ENCODE measurements at regions not wholly inside any gene's neighbourhood (a gene's known extent, or its start where the extent isn't known, plus 50 kb on each side); places are given as distances from the start of the nearest gene placed in this dataset.
A peak's percentile ranks its signal among the peaks of the same experiment; 100 is the strongest.
"Not testable (repeated sequence)": the region's sequence is repeated elsewhere in the genome, so short reads cannot be mapped to it uniquely, and the experiment has no call there.

DNA sequence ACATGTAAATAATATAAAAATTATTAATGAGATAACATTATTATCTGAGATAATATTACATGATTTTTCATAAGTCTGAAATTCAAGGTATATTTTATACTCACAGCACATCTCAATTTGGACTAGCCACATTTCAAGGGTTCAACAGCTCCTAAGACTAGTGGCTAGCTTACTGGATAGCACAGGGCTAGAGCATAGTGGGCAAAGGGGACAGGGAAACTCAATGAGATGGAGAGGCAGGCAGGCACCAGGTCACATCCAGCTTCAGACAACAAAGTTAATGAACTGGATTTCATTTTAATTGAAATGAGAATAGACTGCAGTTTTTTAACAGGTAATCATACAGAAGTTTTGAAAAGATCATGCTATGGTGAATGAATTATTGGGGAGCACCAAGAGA, 137.4 kb downstream of the NBPF8 start:
- not testable (repeated sequence) for DNase-seq

DNA sequence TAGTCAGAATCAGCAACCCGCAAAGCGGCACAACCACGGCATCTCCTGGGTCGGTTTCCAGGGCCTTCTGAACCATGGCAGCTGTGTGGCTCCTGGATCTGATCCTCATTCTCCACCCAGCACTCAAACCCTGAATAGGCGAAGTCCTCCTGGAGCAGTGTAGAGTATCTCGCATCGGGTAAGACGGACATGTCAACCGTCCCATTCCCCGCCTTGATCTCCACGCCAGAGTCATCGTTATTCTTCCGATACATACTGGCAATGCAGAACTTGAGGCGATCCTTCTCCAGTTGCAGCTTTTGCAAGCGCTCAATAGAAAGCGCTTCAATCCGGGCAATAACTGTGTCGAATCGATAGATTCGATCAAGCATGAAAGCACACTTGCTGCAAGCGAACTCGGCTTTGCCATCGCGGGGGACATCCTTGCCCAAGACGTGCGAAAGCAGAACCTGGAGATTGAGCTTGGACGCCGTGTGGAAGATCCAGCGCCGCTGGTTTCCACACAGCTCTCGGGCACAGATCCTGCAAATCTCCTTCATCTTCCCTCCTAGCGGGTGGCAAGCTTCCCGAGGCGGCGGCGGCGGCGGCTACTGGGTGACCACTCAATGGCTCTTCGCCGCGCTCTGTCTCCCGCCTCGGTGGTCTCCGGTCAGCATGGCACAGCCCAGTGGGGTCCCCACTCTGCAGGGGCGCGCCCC, 142.9 kb downstream of the NBPF8 start:
- not testable (repeated sequence) for DNase-seq

DNA sequence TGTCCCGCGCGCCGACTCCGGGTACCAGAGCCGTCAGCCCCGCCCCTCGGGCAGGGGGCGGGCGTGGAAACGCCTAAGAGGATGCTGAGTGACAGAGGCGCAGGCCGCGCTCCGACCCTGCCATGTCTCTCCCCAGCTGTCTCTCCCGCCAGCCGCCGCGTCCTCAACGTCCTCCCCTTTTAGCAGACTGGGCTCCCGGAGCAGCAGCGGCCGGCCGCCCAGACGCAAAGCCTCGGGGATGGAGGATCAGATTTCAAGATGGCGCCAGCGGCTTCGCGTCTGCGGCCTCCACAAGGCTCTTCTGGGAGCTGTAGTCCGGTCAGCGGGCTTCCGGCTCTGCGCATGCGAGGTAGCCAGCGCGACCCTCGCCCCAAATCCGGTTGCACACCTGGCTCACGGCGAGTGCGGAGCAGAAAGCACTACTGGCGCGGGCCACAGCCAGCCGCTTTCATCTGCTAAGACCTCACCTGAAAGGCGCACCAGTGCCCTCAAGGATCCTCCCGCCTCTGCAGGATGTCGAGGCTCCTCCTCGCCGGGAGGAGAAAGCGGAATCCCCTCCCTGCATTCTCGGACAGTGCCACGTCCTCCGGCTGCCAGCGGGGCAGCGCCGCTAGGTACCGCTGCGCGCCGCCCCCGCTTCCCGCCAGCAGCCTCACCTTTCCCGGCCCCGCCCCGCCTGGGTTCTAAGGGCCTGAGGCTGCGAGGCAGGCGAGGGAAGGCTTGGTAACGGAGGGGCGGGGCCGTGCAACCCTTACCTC, 143.6 kb downstream of the NBPF8 start:
- peak; percentile 45 for DNase-seq

DNA sequence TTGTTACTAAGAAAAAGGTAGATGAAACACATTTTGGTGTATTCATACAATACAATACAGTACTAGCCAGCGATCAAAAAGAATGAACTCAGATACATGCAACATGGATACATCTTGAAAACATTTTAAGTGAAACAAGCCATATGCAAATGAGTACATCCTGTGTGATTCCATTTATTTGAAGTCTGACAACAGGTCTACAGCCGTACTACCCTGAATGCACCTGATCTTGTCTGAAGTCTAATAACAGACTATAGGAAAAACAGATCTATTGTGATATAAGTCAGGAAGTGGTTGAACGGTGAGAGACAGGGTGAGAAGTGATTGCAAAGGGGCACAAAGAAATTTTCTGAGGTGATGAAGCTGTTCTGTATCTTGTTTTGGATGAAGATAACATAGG, 146.9 kb downstream of the NBPF8 start:
- DNase-seq: not testable (repeated sequence)

DNA sequence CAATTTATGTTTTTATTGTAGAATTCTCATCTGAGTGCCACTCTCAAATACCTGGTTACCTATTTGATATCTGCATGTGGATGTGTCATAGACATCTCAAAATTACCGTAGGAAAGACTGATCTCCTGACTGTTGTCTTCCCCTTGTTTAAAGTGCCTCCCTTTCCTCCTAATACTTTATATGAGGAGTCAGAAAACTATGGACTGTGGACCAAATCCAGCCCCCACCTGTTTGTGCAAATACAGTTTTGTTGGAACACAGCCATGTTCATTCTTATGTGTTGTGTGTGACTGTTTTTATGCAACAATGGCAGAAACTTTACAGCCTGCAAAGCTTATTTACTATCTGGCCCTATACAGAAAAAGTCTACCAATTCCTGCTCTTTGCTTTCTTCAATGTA, 150.6 kb downstream of the NBPF8 start:
- DNase-seq: not testable (repeated sequence)

DNA sequence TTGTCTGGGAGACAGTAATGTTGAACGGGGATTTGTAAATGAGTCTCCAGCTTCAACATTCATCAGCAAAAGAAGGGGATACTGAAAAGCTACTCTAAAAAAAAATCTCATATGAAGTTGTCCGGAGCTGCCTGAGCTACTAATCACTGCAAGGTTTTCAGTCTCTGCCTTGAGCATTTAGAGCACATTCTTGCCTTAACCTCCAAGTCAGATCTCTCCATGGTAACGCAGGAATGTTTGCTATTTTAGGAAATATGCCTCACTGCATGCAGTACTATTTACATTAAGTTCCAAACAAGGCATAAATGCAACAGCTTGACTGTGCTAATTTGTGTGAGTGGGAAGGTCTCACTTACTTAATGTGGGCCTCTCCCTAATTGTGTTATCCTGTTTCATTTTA, 152.8 kb downstream of the NBPF8 start:
- not testable (repeated sequence) for DNase-seq

DNA sequence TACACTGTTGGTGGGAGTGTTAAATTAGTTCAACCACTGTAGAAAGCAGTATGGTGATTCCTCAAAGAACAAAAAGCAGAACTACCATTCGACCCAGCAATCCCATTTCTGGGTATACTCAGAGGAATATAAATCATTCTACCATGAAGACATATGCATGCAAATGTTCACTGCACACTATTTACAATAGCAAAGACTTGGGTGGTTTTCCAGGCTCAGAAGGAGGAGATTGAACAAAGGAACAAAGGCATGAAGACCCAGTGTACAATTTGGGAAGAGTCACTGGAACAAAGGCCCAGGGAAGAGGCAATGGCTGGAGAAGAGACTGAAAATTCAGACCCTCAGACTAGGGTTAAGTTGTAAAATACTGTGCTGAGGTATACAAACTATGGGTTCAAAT, 148.5 kb upstream of the NBPF26 start:
- DNase-seq: not testable (repeated sequence)

DNA sequence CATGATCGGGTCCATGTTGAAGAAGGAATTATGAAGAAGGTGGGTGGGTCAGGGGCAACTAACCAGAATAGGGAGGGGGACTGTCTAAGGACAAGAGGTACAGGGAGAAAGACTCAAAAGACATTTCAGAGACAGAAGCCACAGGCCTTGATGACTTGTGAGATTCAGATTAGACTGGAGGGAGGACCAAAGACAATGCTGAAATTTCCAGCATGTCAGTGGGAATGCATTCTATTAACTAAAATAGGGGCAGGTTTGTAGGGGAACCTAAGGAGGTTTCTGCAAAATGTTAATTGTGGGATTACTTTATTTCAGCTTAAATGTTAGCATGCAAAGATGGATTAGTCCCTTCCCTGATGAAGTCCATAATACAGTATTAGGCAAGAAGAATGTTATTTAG, 141.6 kb upstream of the NBPF26 start:
- not testable (repeated sequence) for DNase-seq

DNA sequence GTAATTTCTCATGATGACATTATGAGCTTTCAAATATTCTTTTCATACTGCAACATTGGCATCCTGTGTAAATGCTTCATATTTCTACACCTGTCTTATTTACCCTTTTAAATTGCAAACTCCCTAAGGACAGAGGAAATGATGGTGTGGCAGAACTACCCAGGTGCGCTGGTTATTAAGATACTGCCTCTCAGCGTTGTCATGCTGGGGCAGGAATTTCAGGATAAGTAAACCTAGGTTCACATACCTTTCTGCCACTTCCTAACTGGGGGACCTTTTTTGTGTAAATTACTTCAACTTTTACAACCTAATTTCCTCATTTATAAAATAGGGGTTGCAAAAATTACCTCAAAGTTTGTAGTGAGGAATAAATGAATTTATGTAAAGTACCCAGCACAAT, 137.7 kb upstream of the NBPF26 start:
- DNase-seq: not testable (repeated sequence)

DNA sequence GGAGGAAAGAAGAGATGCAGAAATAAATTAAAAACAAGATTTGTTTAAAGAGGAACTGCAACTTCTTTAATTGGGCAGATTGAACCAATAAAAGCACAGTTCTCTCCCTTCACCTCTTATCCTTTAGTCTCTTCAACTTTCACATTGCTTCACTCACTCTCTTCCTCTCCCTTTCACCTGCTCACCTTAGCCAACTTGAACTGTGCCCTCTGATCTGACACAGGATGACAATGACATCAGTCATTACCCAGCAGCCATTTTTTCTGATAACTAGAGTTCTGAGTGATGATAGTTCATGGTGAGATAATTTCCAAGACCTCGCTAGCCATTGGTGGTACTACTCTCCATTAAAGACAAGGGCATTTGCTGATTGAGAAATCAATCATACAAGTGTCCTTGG, 134.9 kb upstream of the NBPF26 start:
- DNase-seq: not testable (repeated sequence)

DNA sequence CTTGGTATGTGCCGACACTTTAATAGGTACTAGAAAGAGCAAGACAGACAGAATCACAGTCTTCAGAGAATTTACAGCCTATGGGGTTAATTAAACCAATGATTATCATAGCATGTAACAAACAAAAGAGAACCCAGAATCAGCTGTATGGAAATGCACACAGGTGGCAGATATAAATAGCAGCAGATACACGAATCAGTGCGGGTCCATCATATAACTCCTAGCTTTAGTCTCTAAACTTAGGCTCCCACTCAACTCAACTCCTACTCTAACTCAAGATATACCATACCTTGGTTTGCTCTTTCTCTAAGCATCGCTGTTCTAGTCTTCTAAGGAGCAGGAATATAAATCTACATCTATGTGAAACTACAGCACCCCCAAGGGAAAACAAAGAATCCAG, 132.0 kb upstream of the NBPF26 start:
- not testable (repeated sequence) for DNase-seq

DNA sequence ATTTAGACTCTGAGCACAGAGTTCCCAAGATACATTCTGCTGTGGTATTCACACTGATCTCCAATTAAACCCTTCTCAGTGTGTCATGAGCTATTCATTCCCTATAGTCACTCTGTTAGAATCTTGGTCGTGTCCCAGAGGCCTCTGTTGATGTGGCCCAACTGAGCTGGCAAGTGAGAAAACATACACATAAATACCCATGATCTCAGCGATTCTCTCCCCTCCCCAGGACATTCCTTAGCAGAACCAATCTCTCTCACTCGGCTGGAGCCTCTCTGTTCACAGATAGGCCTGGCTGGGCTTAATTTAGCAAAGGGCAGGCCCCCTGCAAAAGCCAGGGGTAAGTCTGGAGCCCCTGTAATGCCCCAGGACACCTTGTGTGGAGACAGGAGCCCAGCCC, 130.8 kb upstream of the NBPF26 start:
- not testable (repeated sequence) for DNase-seq

DNA sequence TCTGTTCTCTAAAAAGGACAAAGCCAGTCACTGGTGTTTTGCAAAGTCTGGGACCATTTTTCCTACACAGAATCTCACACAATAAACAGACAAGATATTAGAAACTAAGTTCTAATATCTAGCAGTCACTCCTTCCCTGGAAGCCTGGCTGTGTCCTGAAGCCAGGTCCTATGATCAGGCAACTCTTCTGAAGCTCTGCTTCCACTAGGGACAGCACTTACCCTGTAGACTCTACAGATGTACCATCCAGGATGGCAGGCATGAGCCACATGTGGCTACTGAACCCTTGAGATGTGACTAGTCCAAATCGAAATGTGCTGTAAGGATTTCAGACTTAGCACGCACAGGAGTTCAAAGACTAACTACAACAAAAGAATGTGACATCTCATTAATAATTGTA, 130.1 kb upstream of the NBPF26 start:
- not testable (repeated sequence) for DNase-seq

DNA sequence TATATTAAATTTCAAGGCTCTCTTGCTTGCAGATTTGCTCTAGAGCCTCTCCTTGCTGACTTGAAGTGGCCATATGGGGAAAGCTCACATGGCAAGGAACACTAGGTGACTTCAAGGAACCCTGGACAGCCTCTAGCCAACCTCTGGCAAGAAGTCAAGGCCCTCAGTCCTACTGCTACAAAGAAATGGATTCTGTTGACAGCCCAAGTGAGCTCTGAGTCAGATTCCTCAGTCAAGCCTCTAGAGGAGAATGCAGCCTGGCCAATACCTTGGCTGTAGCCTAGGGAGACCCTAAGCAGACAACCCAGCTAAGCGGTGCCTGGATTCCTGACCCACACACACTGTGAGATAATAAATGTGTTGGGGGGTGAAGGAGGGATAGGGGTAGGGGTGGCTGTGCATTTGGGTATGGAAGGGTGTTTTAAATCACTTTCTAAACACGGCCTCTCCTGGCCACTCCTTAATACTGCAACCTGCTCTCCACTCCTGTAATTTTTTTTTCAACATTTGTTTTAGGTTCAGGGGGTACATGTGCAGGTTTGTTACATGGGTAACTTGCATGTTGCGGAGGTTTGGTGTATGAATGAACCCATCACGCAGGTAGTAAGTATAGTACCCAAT, 125.3 kb upstream of the NBPF26 start:
- DNase-seq: not testable (repeated sequence)

DNA sequence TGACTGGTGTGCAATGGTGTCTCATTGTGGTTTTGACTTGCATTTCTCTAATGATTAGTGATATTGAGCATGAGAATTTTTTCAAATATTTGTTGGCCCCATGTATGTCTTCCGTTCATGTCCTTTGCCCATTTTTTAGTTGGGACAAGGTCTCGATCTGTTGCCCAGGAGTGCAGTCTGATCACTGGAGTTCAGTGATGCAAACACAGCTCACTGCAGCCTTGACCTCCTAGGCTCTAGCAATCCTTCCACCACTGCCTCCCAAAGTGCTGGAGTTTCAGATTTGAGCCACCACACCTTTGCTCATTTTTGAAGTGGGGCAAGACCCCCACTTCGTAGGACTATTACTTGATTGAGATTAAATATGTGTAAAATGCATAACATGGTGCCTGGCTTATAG, 124.2 kb upstream of the NBPF26 start:
- not testable (repeated sequence) for DNase-seq

DNA sequence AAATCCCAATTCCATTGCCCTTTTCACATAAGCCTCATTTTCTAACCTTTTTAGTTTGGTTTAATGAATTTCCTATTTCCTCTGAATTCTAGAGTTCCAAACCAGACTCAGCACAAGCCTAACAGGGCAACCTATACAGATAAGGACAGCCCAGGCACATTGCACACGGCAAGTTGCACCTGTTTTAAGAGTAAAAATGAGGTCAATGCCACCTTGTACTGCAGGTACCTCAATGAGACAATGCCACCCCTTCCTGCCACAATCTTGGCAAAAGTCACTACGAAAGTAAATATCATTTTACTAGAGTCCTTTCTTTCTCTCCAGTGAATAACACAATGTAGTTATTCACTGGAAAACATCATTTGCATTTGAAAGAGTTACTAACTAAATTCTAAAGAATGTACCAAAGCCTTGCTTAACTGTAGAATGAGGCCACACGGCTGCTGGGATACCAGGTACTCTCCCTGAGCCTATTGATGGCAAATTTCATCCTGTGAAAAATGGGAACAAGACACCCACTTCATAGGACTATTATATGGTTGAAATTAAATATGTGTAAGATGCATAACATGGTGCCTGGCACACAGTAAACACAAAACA, 123.2 kb upstream of the NBPF26 start:
- DNase-seq: not testable (repeated sequence)

DNA sequence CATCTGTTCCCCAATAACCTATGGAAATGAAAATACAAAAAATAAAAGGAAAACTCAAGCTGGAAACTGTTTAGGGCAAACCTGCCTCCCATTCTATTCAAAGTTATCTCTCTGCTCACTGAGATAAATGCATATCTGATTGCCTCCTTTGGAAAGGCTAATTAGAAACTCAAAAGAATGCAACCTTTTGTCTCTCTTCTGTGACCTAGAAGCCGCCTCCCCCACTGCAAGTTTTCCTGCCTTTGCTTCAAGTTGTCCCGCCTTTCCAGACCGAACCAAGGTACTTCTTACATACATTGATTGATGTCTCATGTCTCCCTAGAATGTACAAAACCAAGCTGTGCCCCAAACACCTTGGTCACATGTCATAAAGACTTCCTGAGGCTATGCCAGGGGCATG, 115.9 kb upstream of the NBPF26 start:
- not testable (repeated sequence) for DNase-seq

DNA sequence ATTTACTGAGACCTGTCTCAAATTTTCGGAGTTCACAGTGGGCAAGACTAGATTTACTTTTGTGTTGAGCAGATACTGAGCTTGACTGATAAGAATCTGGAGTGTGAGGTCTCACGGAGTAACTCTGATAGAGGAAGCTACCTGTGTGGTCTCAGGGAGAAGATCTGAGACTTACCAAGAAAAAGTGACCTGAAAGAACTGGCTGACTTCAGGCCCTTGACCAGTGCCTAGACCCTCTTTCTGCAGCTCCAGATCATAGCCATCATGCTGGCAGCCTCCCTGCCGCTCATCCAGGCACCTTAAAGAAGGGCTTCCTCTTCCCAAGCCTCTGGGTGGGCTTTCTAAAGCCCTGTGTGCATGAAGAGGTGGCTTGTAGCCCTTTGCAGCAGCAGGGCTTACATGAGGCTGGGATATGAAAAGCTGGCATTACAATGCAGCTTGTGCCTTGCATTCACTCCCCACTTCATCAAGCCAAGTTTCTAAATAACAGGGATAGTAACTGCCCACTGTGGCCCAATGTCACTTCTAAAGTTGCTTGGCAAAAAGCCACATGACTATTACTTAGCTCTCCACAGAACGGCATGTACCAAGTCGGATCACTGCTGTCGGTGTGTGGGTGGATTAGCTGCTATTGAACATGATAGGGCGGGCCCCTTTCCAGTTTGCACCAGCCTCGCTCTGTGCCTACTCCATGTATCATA, 115.3 kb upstream of the NBPF26 start:
- not testable (repeated sequence) for DNase-seq

DNA sequence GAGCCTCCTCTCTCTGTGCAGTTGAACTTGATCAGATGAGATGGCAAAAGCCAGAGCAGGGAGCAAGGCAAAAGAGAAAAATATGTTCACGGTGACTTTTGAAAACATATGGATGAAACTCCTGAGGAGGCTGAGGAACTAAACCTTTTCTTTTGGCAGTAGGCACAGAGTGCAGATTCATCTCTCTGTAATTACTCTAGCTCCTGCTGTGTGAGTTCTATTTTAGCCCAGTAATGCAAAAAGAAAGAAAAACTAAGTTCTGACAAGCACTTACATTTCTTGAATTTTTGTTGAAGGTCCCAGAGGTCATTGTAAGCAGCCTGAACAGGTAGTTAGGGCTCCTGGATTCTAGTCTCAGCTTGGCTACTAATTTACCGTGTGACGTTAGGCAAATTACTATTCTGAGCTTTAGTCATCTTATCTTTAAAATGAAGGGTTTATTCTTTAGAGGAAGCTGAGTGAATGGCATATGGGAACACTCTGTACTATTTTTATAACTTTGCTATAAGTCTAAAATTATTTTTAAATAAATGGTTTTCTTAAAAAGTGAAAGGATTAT, 114.7 kb upstream of the NBPF26 start:
- not testable (repeated sequence) for DNase-seq

DNA sequence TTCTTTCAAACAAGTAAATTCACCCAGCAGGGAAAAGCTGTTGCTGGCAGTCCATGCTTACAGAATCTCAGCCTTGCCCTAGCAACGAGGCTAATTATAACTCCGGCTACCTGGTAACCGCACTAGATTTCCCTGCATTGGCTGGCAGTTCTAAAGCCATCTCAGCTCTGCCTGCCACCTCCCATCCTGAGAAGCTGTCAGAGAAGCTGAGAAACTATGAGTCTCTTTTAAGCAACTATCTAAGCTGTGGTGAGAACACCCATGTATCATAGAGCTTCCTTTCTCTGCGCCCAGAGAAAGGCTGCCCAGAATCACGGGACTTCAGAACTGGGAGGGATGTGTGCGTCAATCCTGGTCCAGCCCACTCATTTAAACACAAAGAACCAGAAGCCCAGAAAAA, 113.9 kb upstream of the NBPF26 start:
- DNase-seq: not testable (repeated sequence)

DNA sequence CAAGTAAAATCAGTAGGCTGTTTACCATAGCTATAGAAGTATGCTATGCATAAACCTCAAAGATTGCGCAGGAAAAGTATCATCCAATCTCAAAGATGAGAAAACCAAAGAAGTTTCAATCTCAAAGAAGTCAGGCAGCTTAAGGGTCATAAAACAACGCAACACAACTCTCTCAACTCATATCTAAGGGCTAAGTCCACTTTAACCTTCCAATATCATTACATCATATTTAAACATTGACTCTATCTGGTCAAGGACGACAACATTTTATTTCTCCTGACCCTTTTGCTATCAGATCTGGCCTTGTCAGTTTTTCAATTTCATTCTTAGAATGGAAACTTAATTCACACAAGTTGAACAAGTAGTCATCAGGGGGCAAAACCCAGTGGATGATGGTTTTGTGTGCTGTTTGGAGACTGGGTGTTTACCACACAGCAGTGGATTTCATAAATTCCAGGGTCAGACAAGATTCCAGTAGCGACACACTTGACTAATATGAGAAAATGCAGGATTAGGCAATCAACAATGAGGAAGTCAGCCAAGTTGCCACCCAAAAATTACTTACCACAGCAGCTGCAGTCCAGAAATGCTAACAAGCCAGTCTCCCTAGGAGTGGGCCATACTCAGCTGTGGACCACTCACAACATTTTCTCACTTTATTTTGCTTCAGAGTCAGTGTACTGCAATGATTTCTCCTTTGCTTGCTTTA, 108.7 kb upstream of the NBPF26 start:
- not testable (repeated sequence) for DNase-seq

DNA sequence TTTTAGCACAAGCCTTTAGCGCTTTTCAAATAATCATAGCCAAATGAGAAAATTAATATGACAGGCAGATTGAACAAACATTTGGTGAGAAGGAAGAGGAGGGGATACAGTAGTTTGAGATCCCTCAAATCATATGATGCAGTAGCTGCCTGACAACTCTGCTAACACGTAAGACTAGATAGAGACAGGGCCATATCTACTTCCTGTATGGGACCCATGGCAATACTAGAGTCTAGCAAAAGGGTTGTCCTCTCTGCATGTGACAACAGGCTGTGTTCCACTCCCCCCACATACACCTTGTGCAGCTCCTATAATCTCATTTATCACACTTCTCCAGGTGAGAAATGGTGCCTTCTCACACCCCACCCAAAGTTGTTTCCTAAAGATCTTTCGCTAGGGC, 106.3 kb upstream of the NBPF26 start:
- DNase-seq: not testable (repeated sequence)
